Heart right ventricle (tissue), 16 donors: ENCODE measurements at regions not wholly inside any gene's neighbourhood (a gene's known extent, or its start where the extent isn't known, plus 50 kb on each side); places are given as distances from the start of the nearest gene placed in this dataset.

Experiments
- ATAC-seq, 8 donors: fragments of 200-7000 bp; cut with Tn5 transposase; one replicate each; pipeline ENCODE4 v1.9.1; 2020; ENCODE audit warnings: mild to moderate bottlenecking in 8 of 8, moderate library complexity in 8 of 8, moderate number of reproducible peaks in 1 of 8
- DNase-seq, 2 donors: peaks; one replicate each; pipeline ENCODE4 v3.0.0-alpha.2; 2020
- H3K27ac ChIP-seq, 10 donors: fragments of 200-600 bp; sonication (generic) in 2 of 10; one replicate each; pipeline versions ENCODE4 v1.5.0 to v1.8.0; 2020 to 2022; ENCODE audit warnings: mild to moderate bottlenecking in 3 of 10
- H3K27me3 ChIP-seq, 7 donors: fragments of 200-600 bp; one replicate each; pipeline ENCODE4 v1.8.0; 2021 to 2022; ENCODE audit warnings: mild to moderate bottlenecking in 2 of 7
- H3K36me3 ChIP-seq, 9 donors: fragments of 200-600 bp; sonication (generic) in 1 of 9; one replicate each; pipeline versions ENCODE4 v1.5.0 to v1.8.0; 2020 to 2022; ENCODE audit warnings: mild to moderate bottlenecking in 2 of 9
- H3K4me1 ChIP-seq, 9 donors: fragments of 200-600 bp; sonication (generic) in 1 of 9; one replicate each; pipeline versions ENCODE4 v1.5.0 to v1.8.0; 2020 to 2022; ENCODE audit warnings: mild to moderate bottlenecking in 4 of 9
- H3K4me3 ChIP-seq, 10 donors: fragments of 200-600 bp; sonication (generic) in 2 of 10; one replicate each; pipeline versions ENCODE4 v1.5.0 to v1.8.0; 2020 to 2022; ENCODE audit warnings: mild to moderate bottlenecking in 7 of 10, moderate library complexity in 2 of 10
- H3K9me3 ChIP-seq, 11 donors: fragments of 200-600 bp in 10 of 11; sonication (generic) in 2 of 11; one replicate each; pipeline versions ENCODE4 v1.5.0 to v1.8.0; 2013 to 2022; ENCODE audit warnings: mild to moderate bottlenecking in 2 of 11, control low read depth in 1 of 11, moderate library complexity in 1 of 11
- WGBS, 2 donors: extraction: QIAGEN DNeasy Blood & Tissue Kit; methylation state at CpG; one replicate each; pipeline ENCODE4 v1.1.7; 2013; ENCODE audit warnings: inconsistent platforms in 1 of 2; 5-methylcytosine and 5-hydroxymethylcytosine counted together
- intact Hi-C, 10 donors: fragments of 100-400 bp; cut with DNase I; formaldehyde crosslinking; loops; one replicate each; pipeline versions ENCODE4 v1.11.1 to v1.14.2; 2022
- TF ChIP-seq, protein P1 (sequence below), 9 donors: fragments of 200-600 bp; sonication (generic) in 2 of 9; IDR thresholded peaks; one replicate each; pipeline versions ENCODE4 v1.5.0 to v1.8.0; 2021 to 2022; ENCODE audit warnings: antibody characterized with exemption in 9 of 9, mild to moderate bottlenecking in 5 of 9, moderate library complexity in 1 of 9
- donor health status: Arrhythmogenic right ventricular cardiomyopathy.
- donor health status: ischemic (EF 13 %, LVEDD 7.1; RV severe dilation, severe dysfunction).
- donor health status: healthy with polysubstance abuse.
- donor health status: DM: no; HTN: yes; CAD: no.
- donor health status: DM: no; HTN: no; CAD: no.
- donor health status: ischemic (EF 25% LVEDD 6.9; RV normal size, moderate dysfunction).
- donor health status: ischemic (EF 25% LVEDD 5.7; RV mildly dilated, moderate dysfunction).
- donor health status: healthy.
- donor health status: DM: yes; HTN: yes; CAD: no.
- donor health status: Ischemic cardiomyopathy.
- donor health status: ischemic (EF 35%, LVEDD 5.7; RV mildly dilated, moderate dysfunction).
- donor health status: nonischemic (EF 11% LVEDD 7.7; RV severe dilation, severe dysfunction).
- donor health status: DM: yes; HTN: yes; CAD: no.
- donor health status: PGD.
- donor health status: ischemic (EF 29% LVEDD 5.4; RV normal size, mild dysfunction).
- donor health status: nonischemic (EF 23%, LVEDD 6.1; RV moderate dilation, normal function).

DNA sequence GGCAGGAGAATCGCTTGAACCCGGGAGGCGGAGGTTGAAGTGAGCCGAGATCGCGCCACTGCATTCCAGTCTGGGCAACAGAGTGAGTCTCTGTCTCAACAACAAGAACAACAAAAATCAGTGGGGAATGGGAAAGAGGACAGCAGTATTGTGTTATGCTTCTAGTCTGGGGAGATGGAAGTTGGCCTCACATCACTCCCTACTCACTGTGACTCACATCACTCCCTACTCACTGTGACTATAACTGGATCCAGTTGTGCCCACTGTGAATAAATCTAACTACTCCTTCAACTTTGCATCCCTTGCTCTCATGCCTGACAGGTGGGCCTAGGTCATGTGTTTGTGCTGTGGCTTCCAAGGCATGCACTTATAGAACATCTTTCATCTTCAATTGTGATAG lies 285.4 kb upstream of the USP24 start:
- no peak overlapping the region for H3K27ac ChIP-seq
- no peak for ATAC-seq
- no peaks in the 10 kb centered on the region for H3K36me3 ChIP-seq
- WGBS, 2 donors: 98 to 99% methylated on average over 6 of the region's 6 CpGs
- H3K27me3 ChIP-seq: peaks cover 0 to 4% (median 0%) of the 10 kb centered on the region in 7 donors
- TF ChIP-seq, protein P1, sequence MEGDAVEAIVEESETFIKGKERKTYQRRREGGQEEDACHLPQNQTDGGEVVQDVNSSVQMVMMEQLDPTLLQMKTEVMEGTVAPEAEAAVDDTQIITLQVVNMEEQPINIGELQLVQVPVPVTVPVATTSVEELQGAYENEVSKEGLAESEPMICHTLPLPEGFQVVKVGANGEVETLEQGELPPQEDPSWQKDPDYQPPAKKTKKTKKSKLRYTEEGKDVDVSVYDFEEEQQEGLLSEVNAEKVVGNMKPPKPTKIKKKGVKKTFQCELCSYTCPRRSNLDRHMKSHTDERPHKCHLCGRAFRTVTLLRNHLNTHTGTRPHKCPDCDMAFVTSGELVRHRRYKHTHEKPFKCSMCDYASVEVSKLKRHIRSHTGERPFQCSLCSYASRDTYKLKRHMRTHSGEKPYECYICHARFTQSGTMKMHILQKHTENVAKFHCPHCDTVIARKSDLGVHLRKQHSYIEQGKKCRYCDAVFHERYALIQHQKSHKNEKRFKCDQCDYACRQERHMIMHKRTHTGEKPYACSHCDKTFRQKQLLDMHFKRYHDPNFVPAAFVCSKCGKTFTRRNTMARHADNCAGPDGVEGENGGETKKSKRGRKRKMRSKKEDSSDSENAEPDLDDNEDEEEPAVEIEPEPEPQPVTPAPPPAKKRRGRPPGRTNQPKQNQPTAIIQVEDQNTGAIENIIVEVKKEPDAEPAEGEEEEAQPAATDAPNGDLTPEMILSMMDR (IDR thresholded peaks at IDR 0.05): no peak
- no peak overlapping the region for H3K4me3 ChIP-seq
- H3K9me3 ChIP-seq: no peaks in the 10 kb centered on the region
- peaks cover 0 to 9% (median 0%) of the 10 kb centered on the region in 9 donors for H3K4me1 ChIP-seq
- DNase-seq: no peak
- intact Hi-C loops: no loop called here

DNA sequence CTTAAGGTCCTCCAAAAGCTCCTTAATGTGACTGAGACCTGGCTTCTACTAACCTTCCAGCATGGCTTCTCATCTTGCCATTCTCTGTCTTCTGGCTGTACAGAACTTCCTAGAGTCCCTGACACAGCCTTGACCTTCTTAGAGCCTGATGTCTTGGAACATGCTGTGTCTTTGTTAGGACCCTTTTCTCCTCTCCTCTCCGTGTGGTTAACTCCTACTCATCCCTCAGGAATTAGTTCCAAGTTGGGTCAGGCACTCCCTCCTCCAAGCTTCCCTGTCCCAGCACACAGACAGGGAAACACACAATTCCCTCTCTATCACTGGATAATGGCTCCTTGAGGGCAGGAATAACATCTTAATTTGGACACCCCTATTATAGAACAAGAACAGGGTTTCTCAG lies 275.4 kb upstream of the USP24 start:
- intact Hi-C loops: no loop called here
- ATAC-seq (no peak), DNase-seq (no peak)
- H3K4me3 ChIP-seq: no peak overlapping the region
- no peak overlapping the region for H3K27ac ChIP-seq
- WGBS, 2 donors: 51 to 68% methylated on average over 1 of the region's 1 CpG
- TF ChIP-seq, protein P1 (IDR thresholded peaks at IDR 0.05): no peak
- no peaks in the 10 kb centered on the region for H3K36me3 ChIP-seq
- H3K27me3 ChIP-seq: no peaks in the 10 kb centered on the region
- peaks cover 0 to 7% (median 0%) of the 10 kb centered on the region in 11 donors for H3K9me3 ChIP-seq
- H3K4me1 ChIP-seq: no peaks in the 10 kb centered on the region

DNA sequence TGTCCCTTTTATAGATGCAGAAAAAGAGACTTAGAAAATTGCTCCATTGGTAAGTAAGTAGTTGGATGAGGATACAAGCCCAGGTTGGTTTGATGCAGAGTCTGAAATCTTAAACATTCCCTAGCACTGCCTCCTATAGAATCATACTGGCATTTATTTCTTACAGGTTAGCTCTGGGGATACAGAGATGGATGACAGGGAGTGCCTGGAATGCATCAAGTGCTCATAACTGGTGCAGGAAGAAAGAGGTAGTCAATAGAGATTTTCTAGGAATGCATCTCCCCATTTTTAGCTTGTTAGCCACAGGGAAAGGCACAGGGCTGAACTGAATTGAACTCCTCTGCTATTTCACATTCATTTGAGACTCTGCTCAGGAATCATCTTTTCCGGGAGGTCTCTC lies 269.0 kb upstream of the USP24 start:
- Histone ChIP-seq H3K9me3 (peaks cover 0 to 5% (median 0%) of the 10 kb centered on the region in 11 donors), H3K27me3 (no peaks in the 10 kb centered on the region), H3K27ac (no peak overlapping the region), H3K36me3 (no peaks in the 10 kb centered on the region), H3K4me3 (no peak overlapping the region), H3K4me1 (no peaks in the 10 kb centered on the region)
- TF ChIP-seq, protein P1 (IDR thresholded peaks at IDR 0.05): no peak
- no peak for DNase-seq
- WGBS, 2 donors: 78 to 91% methylated on average over 1 of the region's 1 CpG
- intact Hi-C loops: no loop called here
- no peak for ATAC-seq

DNA sequence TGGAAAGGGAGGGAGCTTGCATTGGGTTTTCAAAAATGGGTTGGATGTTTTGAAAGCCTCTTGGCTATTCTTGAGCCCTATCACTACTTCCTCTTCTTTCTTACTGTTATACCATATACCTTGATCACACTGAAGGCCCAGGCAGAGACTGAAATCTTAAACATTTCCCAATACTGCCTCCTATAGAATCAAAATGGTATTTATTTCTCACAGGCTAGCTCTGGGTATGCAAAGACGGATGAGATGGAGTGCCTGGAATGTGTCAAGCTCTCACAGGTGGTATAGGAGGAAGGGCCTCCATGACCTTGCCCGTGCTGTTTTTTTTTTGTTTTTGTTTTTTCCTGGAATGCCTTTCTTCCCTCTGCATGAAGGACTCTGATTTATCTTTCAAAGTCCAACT lies 268.4 kb upstream of the USP24 start:
- DNase-seq: no peak
- peaks cover 0 to 5% (median 0%) of the 10 kb centered on the region in 11 donors for H3K9me3 ChIP-seq
- intact Hi-C loops: no loop called here
- no peak overlapping the region for H3K4me3 ChIP-seq
- no peaks in the 10 kb centered on the region for H3K36me3 ChIP-seq
- no peak for ATAC-seq
- no peak overlapping the region for H3K27ac ChIP-seq
- H3K4me1 ChIP-seq: peaks cover 0 to 4% (median 0%) of the 10 kb centered on the region in 9 donors
- TF ChIP-seq, protein P1 (IDR thresholded peaks at IDR 0.05): peak in 1 of 9 donors; percentile 11
- H3K27me3 ChIP-seq: no peaks in the 10 kb centered on the region
- 74 to 82% methylated on average over 2 of the region's 2 CpGs for WGBS, 2 donors
